Suprapubic skin (tissue), 4 donors: ENCODE measurements at regions not wholly inside any gene's neighbourhood (a gene's known extent, or its start where the extent isn't known, plus 50 kb on each side); places are given as distances from the start of the nearest gene placed in this dataset.
"Not testable (repeated sequence)": the region's sequence is repeated elsewhere in the genome, so short reads cannot be mapped to it uniquely, and the experiment has no call there.

ENCODE experiments used
- DNase-seq, 2 donors: peaks; one replicate each; pipeline ENCODE4 v3.0.0-alpha.2; 2019; ENCODE audit warnings: low spot score in 2 of 2
- H3K27ac ChIP-seq: fragments of 200-600 bp; sonication (generic); one replicate; pipeline ENCODE4 v1.5.1; 2019
- H3K27me3 ChIP-seq: fragments of 200-600 bp; sonication (generic); one replicate; pipeline ENCODE4 v1.5.1; 2019
- H3K36me3 ChIP-seq: fragments of 200-600 bp; sonication (generic); one replicate; pipeline ENCODE4 v1.5.1; 2019
- H3K4me1 ChIP-seq: fragments of 200-600 bp; sonication (generic); one replicate; pipeline ENCODE4 v1.5.1; 2019
- H3K4me3 ChIP-seq: fragments of 200-600 bp; sonication (generic); one replicate; pipeline ENCODE4 v1.5.1; 2019; ENCODE audit warnings: mild to moderate bottlenecking
- H3K9me3 ChIP-seq: fragments of 200-600 bp; sonication (generic); one replicate; pipeline ENCODE4 v1.5.1; 2019
- CTCF ChIP-seq, 2 donors: fragments of 200-600 bp in 1 of 2; fragments of 450-650 bp in 1 of 2; sonication (generic) in 1 of 2; IDR thresholded peaks; one replicate each; pipeline ENCODE4 v1.5.1; 2016 to 2019; ENCODE audit warnings: antibody characterized with exemption in 2 of 2, mild to moderate bottlenecking in 1 of 2, moderate library complexity in 1 of 2
- EP300 ChIP-seq: sonication (generic); formaldehyde crosslinking; IDR thresholded peaks from one replicate; pipeline ENCODE4 v1.6.1; 2017; ENCODE audit warnings: antibody characterized with exemption
- POLR2A ChIP-seq, 2 donors: fragments of 450-650 bp; IDR thresholded peaks; one replicate each; pipeline ENCODE4 v1.6.1; 2017; ENCODE audit warnings: antibody characterized with exemption in 2 of 2, mild to moderate bottlenecking in 2 of 2, moderate library complexity in 2 of 2
- POLR2AphosphoS5 ChIP-seq, 3 donors: sonication (generic); formaldehyde crosslinking; IDR thresholded peaks; one replicate each; pipeline ENCODE4 v1.6.1; 2017; ENCODE audit warnings: antibody characterized with exemption in 3 of 3
- WGBS: methylation state at CpG from one replicate; pipeline ENCODE4 v1.1.5; 2018; 5-methylcytosine and 5-hydroxymethylcytosine counted together

- not testable (repeated sequence) for H3K9me3 ChIP-seq, H3K27ac ChIP-seq, H3K4me3 ChIP-seq, H3K36me3 ChIP-seq, DNase-seq, H3K4me1 ChIP-seq
- 29% methylated on average over 10 of the region's 10 CpGs for WGBS
- peaks cover 25% of the 10 kb centered on the region for H3K27me3 ChIP-seq
- peak in 1 of 2 donors; percentile 72 for TF ChIP-seq CTCF (IDR thresholded peaks at IDR 0.05)
Observed at GRCh38 chr17:77066726-77067409, 73.9 kb upstream of the SEC14L1 start.

GRCh38 chr17:77068915-77069314, 71.9 kb upstream of the SEC14L1 start:
- no peak overlapping the region for H3K4me3 ChIP-seq
- H3K9me3 ChIP-seq: no peaks in the 10 kb centered on the region
- H3K27me3 ChIP-seq: peaks cover 40% of the 10 kb centered on the region
- DNase-seq: no peak
- 40% methylated on average over 1 of the region's 2 CpGs for WGBS
- no peak overlapping the region for H3K27ac ChIP-seq
- H3K4me1 ChIP-seq: no peaks in the 10 kb centered on the region
- TF ChIP-seq EP300 (no peak), POLR2AphosphoS5 (IDR thresholded peaks at IDR 0.05) (no peak), POLR2A (IDR thresholded peaks at IDR 0.05) (no peak), CTCF (IDR thresholded peaks at IDR 0.05) (no peak)
- no peaks in the 10 kb centered on the region for H3K36me3 ChIP-seq

GRCh38 chr17:77070888-77071279, 69.9 kb upstream of the SEC14L1 start:
- no peak for DNase-seq
- Histone ChIP-seq H3K27ac (no peak overlapping the region), H3K4me1 (no peaks in the 10 kb centered on the region), H3K9me3 (no peaks in the 10 kb centered on the region), H3K36me3 (no peaks in the 10 kb centered on the region), H3K4me3 (no peak overlapping the region), H3K27me3 (peaks cover 51% of the 10 kb centered on the region)
- TF ChIP-seq POLR2AphosphoS5 (IDR thresholded peaks at IDR 0.05): no peak
- no peak for TF ChIP-seq EP300
- WGBS: 63% methylated on average over 6 of the region's 6 CpGs

GRCh38 chr17:77071925-77072490, 68.8 kb upstream of the SEC14L1 start:
- Histone ChIP-seq H3K4me1 (no peaks in the 10 kb centered on the region), H3K27ac (no peak overlapping the region), H3K36me3 (no peaks in the 10 kb centered on the region), H3K4me3 (no peak overlapping the region), H3K9me3 (no peaks in the 10 kb centered on the region), H3K27me3 (peaks cover 45% of the 10 kb centered on the region)
- DNase-seq: no peak
- TF ChIP-seq EP300 (no peak), POLR2A (IDR thresholded peaks at IDR 0.05) (no peak), POLR2AphosphoS5 (IDR thresholded peaks at IDR 0.05) (no peak), CTCF (IDR thresholded peaks at IDR 0.05) (no peak)

- Histone ChIP-seq H3K9me3 (no peaks in the 10 kb centered on the region), H3K4me1 (no peaks in the 10 kb centered on the region), H3K36me3 (no peaks in the 10 kb centered on the region), H3K27ac (no peak overlapping the region), H3K4me3 (no peak overlapping the region), H3K27me3 (peaks cover 46% of the 10 kb centered on the region)
- DNase-seq: no peak
- TF ChIP-seq CTCF (IDR thresholded peaks at IDR 0.05): no peak
- no peak for TF ChIP-seq EP300
- no peak for TF ChIP-seq POLR2A (IDR thresholded peaks at IDR 0.05)
- no peak for TF ChIP-seq POLR2AphosphoS5 (IDR thresholded peaks at IDR 0.05)
- 87% methylated on average over 4 of the region's 4 CpGs for WGBS
Observed at GRCh38 chr17:77072670-77073069, 68.1 kb upstream of the SEC14L1 start.

GRCh38 chr17:77074681-77075080, 66.1 kb upstream of the SEC14L1 start:
- Histone ChIP-seq H3K9me3 (no peaks in the 10 kb centered on the region), H3K27ac (no peak overlapping the region), H3K4me3 (no peak overlapping the region), H3K27me3 (peaks cover 39% of the 10 kb centered on the region), H3K4me1 (no peaks in the 10 kb centered on the region), H3K36me3 (no peaks in the 10 kb centered on the region)
- DNase-seq: no peak
- TF ChIP-seq EP300 (no peak), CTCF (IDR thresholded peaks at IDR 0.05) (no peak), POLR2AphosphoS5 (IDR thresholded peaks at IDR 0.05) (no peak), POLR2A (IDR thresholded peaks at IDR 0.05) (no peak)
- 79% methylated on average over 12 of the region's 12 CpGs for WGBS
